H1 (cell line): ENCODE measurements at regions not wholly inside any gene's neighbourhood (a gene's known extent, or its start where the extent isn't known, plus 50 kb on each side); places are given as distances from the start of the nearest gene placed in this dataset.

Experiments
- BACH1 ChIP-seq: IDR thresholded peaks from 2 replicates; pipeline ENCODE4 v1.6.1; 2012; ENCODE audit warnings: low read length, improper control_type of control experiment
- BRCA1 ChIP-seq: IDR thresholded peaks from 2 replicates; pipeline ENCODE4 v1.6.1; 2012; ENCODE audit warnings: low read depth, low read length, improper control_type of control experiment
- CEBPB ChIP-seq: IDR thresholded peaks from 2 replicates; pipeline ENCODE4 v1.6.1; 2012; ENCODE audit warnings: low read depth, low read length

GRCh38 chr6:165811512-165811911 is 148.5 kb upstream of the PDE10A start (continued):
- TF ChIP-seq CEBPB (no peak), BACH1 (no peak), BRCA1 (no peak)
